LNCAP (cell line): ENCODE measurements at regions not wholly inside any gene's neighbourhood (a gene's known extent, or its start where the extent isn't known, plus 50 kb on each side); places are given as distances from the start of the nearest gene placed in this dataset.

Experiments used
- TF ChIP-seq, protein P1 (sequence below): fragments of 450-650 bp; IDR thresholded peaks from 2 replicates; pipeline ENCODE4 v1.5.1; 2017; ENCODE audit warnings: mild to moderate bottlenecking

DNA sequence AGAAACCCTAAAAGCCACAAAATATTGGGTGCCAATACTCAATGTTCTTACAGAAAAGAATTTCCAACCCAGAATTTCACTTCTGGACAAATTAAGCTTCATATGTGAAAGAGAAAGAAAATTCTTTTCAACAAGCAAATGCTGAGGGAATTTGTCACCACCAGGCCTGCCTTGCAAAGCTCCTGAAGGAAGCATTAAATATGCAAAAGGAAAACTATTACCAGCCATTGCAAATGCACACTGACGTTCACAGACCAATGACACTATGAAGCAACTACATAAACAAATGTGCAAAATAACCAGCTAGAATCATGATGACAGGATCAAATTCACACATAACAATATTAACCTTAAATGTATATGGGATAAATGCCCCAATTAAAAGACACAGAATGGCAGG, 187.9 kb upstream of the BTBD3 start:
- TF ChIP-seq, protein P1, sequence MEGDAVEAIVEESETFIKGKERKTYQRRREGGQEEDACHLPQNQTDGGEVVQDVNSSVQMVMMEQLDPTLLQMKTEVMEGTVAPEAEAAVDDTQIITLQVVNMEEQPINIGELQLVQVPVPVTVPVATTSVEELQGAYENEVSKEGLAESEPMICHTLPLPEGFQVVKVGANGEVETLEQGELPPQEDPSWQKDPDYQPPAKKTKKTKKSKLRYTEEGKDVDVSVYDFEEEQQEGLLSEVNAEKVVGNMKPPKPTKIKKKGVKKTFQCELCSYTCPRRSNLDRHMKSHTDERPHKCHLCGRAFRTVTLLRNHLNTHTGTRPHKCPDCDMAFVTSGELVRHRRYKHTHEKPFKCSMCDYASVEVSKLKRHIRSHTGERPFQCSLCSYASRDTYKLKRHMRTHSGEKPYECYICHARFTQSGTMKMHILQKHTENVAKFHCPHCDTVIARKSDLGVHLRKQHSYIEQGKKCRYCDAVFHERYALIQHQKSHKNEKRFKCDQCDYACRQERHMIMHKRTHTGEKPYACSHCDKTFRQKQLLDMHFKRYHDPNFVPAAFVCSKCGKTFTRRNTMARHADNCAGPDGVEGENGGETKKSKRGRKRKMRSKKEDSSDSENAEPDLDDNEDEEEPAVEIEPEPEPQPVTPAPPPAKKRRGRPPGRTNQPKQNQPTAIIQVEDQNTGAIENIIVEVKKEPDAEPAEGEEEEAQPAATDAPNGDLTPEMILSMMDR, result no peak

- TF ChIP-seq, protein P1, result no peak
Observed at GRCh38 chr20:11734431-11734830, 183.3 kb upstream of the BTBD3 start.

DNA sequence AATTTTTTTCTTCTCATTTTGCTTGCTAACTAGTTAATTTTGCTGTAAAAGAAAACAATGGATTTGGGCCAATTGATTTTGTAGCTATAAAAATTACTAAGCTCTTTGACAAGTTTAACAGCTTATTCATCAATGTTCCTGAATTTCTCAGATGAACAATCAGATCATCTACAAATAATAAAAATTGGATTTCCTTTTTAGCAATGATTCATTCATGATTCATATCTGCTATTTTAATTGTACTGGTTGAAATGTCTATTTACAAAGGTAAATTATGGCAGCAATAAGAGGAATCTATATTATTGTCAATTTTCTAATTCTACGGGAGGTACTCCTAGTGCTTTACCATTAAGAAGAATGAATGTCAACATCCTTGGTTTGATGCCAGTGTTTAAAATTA, 178.8 kb upstream of the BTBD3 start:
- TF ChIP-seq, protein P1, result no peak

- TF ChIP-seq, protein P1, result no peak
Observed at GRCh38 chr20:11740975-11741374, 176.7 kb upstream of the BTBD3 start.

DNA sequence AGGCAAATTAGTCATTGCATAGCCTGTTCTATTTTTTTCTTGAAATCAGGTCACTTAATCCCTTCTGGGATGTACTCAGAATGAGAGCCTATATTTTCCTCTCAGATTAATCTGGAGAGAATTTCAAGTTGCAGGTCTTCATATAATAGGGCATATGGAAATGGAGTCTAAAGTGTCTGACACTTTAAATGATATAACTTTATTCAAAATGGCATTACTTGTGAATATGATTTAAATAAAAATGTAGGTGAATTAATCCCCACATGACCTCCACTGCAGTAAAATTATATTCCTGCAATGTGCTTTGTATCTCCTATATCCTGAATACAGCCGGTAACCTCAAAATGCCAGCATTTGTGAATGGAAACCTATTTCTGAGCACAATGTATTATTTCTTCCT, 172.5 kb upstream of the BTBD3 start:
- TF ChIP-seq, protein P1, result no peak

DNA sequence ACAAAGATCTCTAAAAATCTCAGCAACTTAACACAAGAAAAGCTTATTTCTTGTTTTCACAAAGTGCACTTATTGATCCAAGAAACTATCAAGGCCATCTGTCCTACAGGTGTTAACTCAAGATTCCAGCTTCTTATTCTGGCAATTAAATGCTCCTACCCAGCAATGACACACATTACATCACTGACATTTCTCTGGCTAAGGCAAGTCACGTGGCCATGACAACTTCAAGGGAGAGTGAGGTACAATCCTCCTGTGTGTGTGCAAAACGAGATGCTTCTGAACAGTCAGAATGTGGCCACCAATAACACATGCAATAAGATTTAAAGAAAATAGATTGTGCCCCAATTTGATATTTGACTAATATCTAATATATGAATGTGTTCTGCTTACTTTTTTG, 169.3 kb upstream of the BTBD3 start:
- TF ChIP-seq, protein P1, result no peak

DNA sequence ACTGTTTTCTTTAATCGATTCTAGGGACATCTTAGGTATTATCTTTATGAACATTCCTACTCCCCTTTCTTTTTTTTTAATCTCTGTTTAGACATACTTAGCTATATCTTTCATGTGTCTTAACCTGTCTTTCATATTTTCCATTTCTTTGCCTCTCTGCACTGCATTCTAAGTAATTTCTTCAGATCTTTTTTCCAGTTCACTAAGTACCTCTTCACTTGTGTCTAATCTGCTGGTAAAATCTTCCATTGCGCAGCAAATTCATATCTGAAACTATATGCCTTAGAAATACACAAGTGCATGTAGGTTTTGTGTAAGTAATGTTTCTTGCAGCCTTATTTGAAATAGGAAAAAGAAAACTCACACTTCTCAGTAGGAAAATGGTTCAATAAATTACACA, 165.4 kb upstream of the BTBD3 start:
- TF ChIP-seq, protein P1, result no peak

GRCh38 chr20:11753155-11753554, 164.5 kb upstream of the BTBD3 start:
- TF ChIP-seq, protein P1, result no peak
